Chondrocyte (in vitro differentiated cells): ENCODE measurements at regions not wholly inside any gene's neighbourhood (a gene's known extent, or its start where the extent isn't known, plus 50 kb on each side); places are given as distances from the start of the nearest gene placed in this dataset.

ENCODE experiments used
- DNase-seq: peaks from one replicate; pipeline ENCODE4 v3.0.0; 2021; ENCODE audit warnings: mixed read lengths, low spot score
- H3K27ac Mint-ChIP-seq: one replicate; pipeline ENCODE4 v1.8.0; 2021; ENCODE audit warnings: mild to moderate bottlenecking, moderate library complexity, mixed read lengths; ENCODE audit not compliant: unreplicated experiment
- H3K27me3 Mint-ChIP-seq: 2 replicates; pipeline ENCODE4 v1.8.0; 2021; ENCODE audit warnings: low read depth, mixed read lengths
- H3K36me3 Mint-ChIP-seq: 2 replicates; pipeline ENCODE4 v1.8.0; 2021; ENCODE audit warnings: low read depth, mixed read lengths
- H3K4me1 Mint-ChIP-seq: 2 replicates; pipeline ENCODE4 v1.8.0; 2021; ENCODE audit warnings: low read depth, mild to moderate bottlenecking, mixed read lengths
- H3K4me3 Mint-ChIP-seq: one replicate; pipeline ENCODE4 v1.8.0; 2021; ENCODE audit warnings: mild to moderate bottlenecking, moderate library complexity, mixed read lengths; ENCODE audit not compliant: unreplicated experiment
- H3K9me3 Mint-ChIP-seq: 2 replicates; pipeline ENCODE4 v1.8.0; 2021; ENCODE audit warnings: low read depth, mixed read lengths
- CTCF ChIP-seq: fragments of 200-600 bp; sonication (generic); IDR thresholded peaks from 2 replicates; pipeline ENCODE4 v1.5.0; 2021; ENCODE audit warnings: antibody characterized with exemption, mild to moderate bottlenecking, moderate library complexity

DNA sequence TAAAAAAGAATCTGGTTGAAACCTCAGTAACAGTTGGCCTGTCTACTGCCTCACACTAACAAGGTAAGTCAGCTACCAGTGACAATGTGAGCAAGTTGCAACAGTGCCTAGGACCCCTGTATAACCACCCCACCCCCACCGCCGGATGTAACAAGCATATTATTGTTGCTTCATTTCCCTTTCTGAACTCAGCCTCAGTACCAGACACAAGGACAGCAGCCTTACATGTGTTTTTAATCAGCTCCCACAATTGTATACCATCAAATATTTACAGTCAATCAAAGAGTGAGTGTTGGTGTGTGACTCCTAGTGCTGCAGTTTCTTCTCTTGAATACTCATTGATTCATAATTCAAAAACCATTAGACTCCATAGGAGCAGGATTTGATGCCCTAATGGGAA, 96.4 kb downstream of the PYDC2 start:
- no peak for DNase-seq
- H3K9me3 Mint-ChIP-seq, result no peaks in the 10 kb centered on the region
- H3K36me3 Mint-ChIP-seq, result no peaks in the 10 kb centered on the region
- TF ChIP-seq CTCF, result no peak
- no peaks in the 10 kb centered on the region for H3K4me1 Mint-ChIP-seq
- H3K27me3 Mint-ChIP-seq, result peaks cover 5% of the 10 kb centered on the region
- no peak overlapping the region for H3K27ac Mint-ChIP-seq
- no peak overlapping the region for H3K4me3 Mint-ChIP-seq

- Mint-ChIP-seq H3K4me1 (no peaks in the 10 kb centered on the region), H3K27ac (no peak overlapping the region), H3K36me3 (no peaks in the 10 kb centered on the region), H3K4me3 (no peak overlapping the region), H3K9me3 (peaks cover 4% of the 10 kb centered on the region), H3K27me3 (peaks cover 12% of the 10 kb centered on the region)
- TF ChIP-seq CTCF, result no peak
- DNase-seq, result no peak
These were observed 102.8 kb downstream of the PYDC2 start for GRCh38 chr3:191563722-191564121.

DNA sequence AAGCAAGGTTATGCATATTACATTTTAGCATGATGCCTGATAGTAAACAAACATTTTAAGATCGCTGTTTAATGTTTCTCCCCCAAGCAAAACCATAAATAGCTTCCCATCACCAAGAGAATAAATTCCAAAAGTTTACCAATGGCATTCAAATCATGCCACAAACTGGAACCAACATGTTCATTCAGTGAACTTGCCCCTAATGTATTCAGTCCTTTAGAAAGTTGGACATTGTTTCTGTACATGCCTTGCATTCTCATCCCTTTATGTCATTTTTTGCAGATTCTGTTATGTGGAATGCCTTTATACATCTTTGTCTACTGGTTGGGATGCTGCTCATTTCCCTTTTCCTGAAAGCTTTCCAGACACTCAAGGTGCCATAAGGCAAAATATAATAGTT, 105.5 kb downstream of the PYDC2 start:
- H3K4me3 Mint-ChIP-seq, result no peak overlapping the region
- peaks cover 18% of the 10 kb centered on the region for H3K27me3 Mint-ChIP-seq
- TF ChIP-seq CTCF, result no peak
- no peak for DNase-seq
- H3K4me1 Mint-ChIP-seq, result no peaks in the 10 kb centered on the region
- no peaks in the 10 kb centered on the region for H3K36me3 Mint-ChIP-seq
- no peak overlapping the region for H3K27ac Mint-ChIP-seq
- peaks cover 4% of the 10 kb centered on the region for H3K9me3 Mint-ChIP-seq

DNA sequence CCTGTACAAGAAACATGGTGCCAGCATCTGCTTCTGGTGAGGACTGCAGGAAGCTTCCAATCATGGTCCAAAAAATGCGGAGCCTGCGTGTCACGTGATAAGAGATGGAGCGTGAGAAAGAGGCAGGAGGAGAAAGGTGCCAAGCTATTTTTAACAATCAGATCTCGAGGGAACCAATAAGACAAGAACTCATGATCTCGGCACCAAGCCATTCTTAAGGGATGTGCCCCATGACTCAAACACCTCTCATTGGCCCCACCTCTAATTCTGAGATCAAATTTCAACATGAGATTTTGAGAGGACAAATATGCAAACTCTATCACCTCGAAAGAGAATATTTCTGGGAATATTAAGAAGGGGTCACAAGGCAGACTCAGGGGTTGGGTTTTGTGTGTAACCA, 107.2 kb downstream of the PYDC2 start:
- Mint-ChIP-seq H3K36me3 (no peaks in the 10 kb centered on the region), H3K27ac (no peak overlapping the region), H3K9me3 (peaks cover 4% of the 10 kb centered on the region), H3K27me3 (peaks cover 18% of the 10 kb centered on the region), H3K4me1 (no peaks in the 10 kb centered on the region), H3K4me3 (no peak overlapping the region)
- DNase-seq, result no peak
- no peak for TF ChIP-seq CTCF

GRCh38 chr3:191592105-191592504, 131.1 kb downstream of the PYDC2 start:
- Mint-ChIP-seq H3K27ac (no peak overlapping the region), H3K9me3 (no peaks in the 10 kb centered on the region), H3K27me3 (peaks cover 5% of the 10 kb centered on the region), H3K4me3 (no peak overlapping the region), H3K4me1 (no peaks in the 10 kb centered on the region), H3K36me3 (no peaks in the 10 kb centered on the region)
- no peak for DNase-seq
- TF ChIP-seq CTCF, result no peak
